Gastrocnemius medialis (tissue), 4 donors: ENCODE measurements at regions not wholly inside any gene's neighbourhood (a gene's known extent, or its start where the extent isn't known, plus 50 kb on each side); places are given as distances from the start of the nearest gene placed in this dataset.

Source experiments
- ATAC-seq, 2 donors: fragments of 150-250 bp; one replicate each; pipeline ENCODE4 v1.9.1; 2016
- DNase-seq, 2 donors: peaks; one replicate each; pipeline ENCODE4 v3.0.0-alpha.2; 2019
- H3K27ac ChIP-seq, 4 donors: fragments of 200-600 bp; sonication (generic); 1 replicate in 1 of 4; 2 replicates in 3 of 4; pipeline ENCODE4 v1.5.1; 2016 to 2018; ENCODE audit warnings: mild to moderate bottlenecking in 2 of 4, moderate library complexity in 1 of 4
- H3K27me3 ChIP-seq, 3 donors: fragments of 200-600 bp; sonication (generic) in 2 of 3; 1 replicate in 1 of 3; 2 replicates in 2 of 3; pipeline versions ENCODE4 v1.5.1 to v1.6.0; 2016 to 2019; ENCODE audit warnings: mild to moderate bottlenecking in 1 of 3, moderate library complexity in 1 of 3
- H3K36me3 ChIP-seq, 2 donors: fragments of 200-600 bp; sonication (generic) in 1 of 2; one replicate each; pipeline ENCODE4 v1.5.1; 2017 to 2018
- H3K4me1 ChIP-seq, 2 donors: fragments of 200-600 bp; sonication (generic) in 1 of 2; one replicate each; pipeline ENCODE4 v1.5.1; 2016 to 2017; ENCODE audit warnings: mild to moderate bottlenecking in 2 of 2
- H3K4me3 ChIP-seq, 4 donors: fragments of 200-600 bp; sonication (generic) in 3 of 4; 1 replicate in 1 of 4; 2 replicates in 3 of 4; pipeline ENCODE4 v1.5.1; 2016 to 2019; ENCODE audit warnings: mild to moderate bottlenecking in 2 of 4
- H3K9me3 ChIP-seq, 3 donors: fragments of 200-600 bp; sonication (generic) in 2 of 3; 1 replicate in 1 of 3; 2 replicates in 2 of 3; pipeline ENCODE4 v1.5.1; 2016 to 2019
- POLR2A ChIP-seq, 2 donors: fragments of 450-650 bp; IDR thresholded peaks; one replicate each; pipeline ENCODE4 v1.6.1; 2017; ENCODE audit warnings: antibody characterized with exemption in 2 of 2, mild to moderate bottlenecking in 2 of 2, moderate library complexity in 2 of 2
- in situ Hi-C, 4 donors: fragments of 200-750 bp; cut with MboI; loops; one replicate each; pipeline versions ENCODE4 v1.15.0 to v1.8.0; 2017; ENCODE audit warnings: low sequenced_read_pairs in 4 of 4
- intact Hi-C: fragments of 100-400 bp; cut with DNase I; formaldehyde crosslinking; loops from one replicate; pipeline ENCODE4 v1.15.1; 2023; ENCODE audit warnings: low total_unique reads
- TF ChIP-seq, protein P1 (sequence below), 5 experiments: fragments of 450-650 bp in 3 of 5; fragments of 200-600 bp in 2 of 5; sonication (generic) in 2 of 5; IDR thresholded peaks in 4 of 5; conservative IDR thresholded peaks in 1 of 5; 1 replicate in 4 of 5; 2 replicates in 1 of 5; pipeline ENCODE4 v1.5.1; 2016 to 2019; ENCODE audit warnings: antibody characterized with exemption in 5 of 5, mild to moderate bottlenecking in 3 of 5, moderate library complexity in 3 of 5

GRCh38 chr17:12389421-12389820 lies 276.3 kb upstream of the MYOCD start:
- Histone ChIP-seq H3K9me3 (no peaks in the 10 kb centered on the region), H3K27ac (no peak overlapping the region), H3K4me3 (no peak overlapping the region), H3K4me1 (no peaks in the 10 kb centered on the region), H3K36me3 (no peaks in the 10 kb centered on the region), H3K27me3 (no peaks in the 10 kb centered on the region)
- in situ Hi-C loops (no loop called here), intact Hi-C loops (no loop called here)
- no peak for ATAC-seq
- no peak for DNase-seq
- no peak for TF ChIP-seq POLR2A (IDR thresholded peaks at IDR 0.05)
- TF ChIP-seq, protein P1, sequence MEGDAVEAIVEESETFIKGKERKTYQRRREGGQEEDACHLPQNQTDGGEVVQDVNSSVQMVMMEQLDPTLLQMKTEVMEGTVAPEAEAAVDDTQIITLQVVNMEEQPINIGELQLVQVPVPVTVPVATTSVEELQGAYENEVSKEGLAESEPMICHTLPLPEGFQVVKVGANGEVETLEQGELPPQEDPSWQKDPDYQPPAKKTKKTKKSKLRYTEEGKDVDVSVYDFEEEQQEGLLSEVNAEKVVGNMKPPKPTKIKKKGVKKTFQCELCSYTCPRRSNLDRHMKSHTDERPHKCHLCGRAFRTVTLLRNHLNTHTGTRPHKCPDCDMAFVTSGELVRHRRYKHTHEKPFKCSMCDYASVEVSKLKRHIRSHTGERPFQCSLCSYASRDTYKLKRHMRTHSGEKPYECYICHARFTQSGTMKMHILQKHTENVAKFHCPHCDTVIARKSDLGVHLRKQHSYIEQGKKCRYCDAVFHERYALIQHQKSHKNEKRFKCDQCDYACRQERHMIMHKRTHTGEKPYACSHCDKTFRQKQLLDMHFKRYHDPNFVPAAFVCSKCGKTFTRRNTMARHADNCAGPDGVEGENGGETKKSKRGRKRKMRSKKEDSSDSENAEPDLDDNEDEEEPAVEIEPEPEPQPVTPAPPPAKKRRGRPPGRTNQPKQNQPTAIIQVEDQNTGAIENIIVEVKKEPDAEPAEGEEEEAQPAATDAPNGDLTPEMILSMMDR (IDR thresholded peaks at IDR 0.05 in 4 of 5, conservative IDR thresholded peaks at IDR 0.05 in 1 of 5): no peak

GRCh38 chr17:12390631-12391030 lies 275.1 kb upstream of the MYOCD start:
- DNase-seq: no peak
- Histone ChIP-seq H3K27me3 (no peaks in the 10 kb centered on the region), H3K4me3 (no peak overlapping the region), H3K9me3 (no peaks in the 10 kb centered on the region), H3K4me1 (no peaks in the 10 kb centered on the region), H3K36me3 (no peaks in the 10 kb centered on the region), H3K27ac (no peak overlapping the region)
- TF ChIP-seq, protein P1 (IDR thresholded peaks at IDR 0.05 in 4 of 5, conservative IDR thresholded peaks at IDR 0.05 in 1 of 5): no peak
- no peak for TF ChIP-seq POLR2A (IDR thresholded peaks at IDR 0.05)
- no peak for ATAC-seq
- intact Hi-C loops: no loop called here
- in situ Hi-C loops: no loop called here

DNA sequence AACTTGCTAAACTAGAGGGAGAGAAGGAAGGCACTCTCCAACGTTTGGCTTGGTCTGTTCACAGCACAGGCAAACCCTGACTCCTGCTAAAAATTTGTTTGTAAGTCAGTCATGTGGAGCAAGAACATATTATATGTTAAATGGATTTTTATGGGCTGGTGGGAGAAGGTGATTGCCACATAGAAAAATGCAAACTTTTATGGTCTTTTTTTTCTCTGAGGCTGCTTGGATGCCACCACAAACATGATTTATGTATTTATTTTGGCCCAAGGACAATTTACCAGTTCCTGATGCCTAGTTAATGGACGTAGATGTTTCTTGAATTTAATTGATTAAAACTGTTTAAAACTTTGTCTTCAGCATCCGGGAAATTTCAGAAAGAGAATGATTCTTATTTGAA lies 274.2 kb upstream of the MYOCD start:
- in situ Hi-C loops (no loop called here), intact Hi-C loops (no loop called here)
- no peaks in the 10 kb centered on the region for H3K4me1 ChIP-seq
- no peak overlapping the region for H3K4me3 ChIP-seq
- TF ChIP-seq POLR2A (IDR thresholded peaks at IDR 0.05): no peak
- TF ChIP-seq, protein P1 (IDR thresholded peaks at IDR 0.05 in 4 of 5, conservative IDR thresholded peaks at IDR 0.05 in 1 of 5): no peak
- H3K9me3 ChIP-seq: no peaks in the 10 kb centered on the region
- no peak overlapping the region for H3K27ac ChIP-seq
- DNase-seq (no peak), ATAC-seq (no peak)
- no peaks in the 10 kb centered on the region for H3K27me3 ChIP-seq
- H3K36me3 ChIP-seq: no peaks in the 10 kb centered on the region

DNA sequence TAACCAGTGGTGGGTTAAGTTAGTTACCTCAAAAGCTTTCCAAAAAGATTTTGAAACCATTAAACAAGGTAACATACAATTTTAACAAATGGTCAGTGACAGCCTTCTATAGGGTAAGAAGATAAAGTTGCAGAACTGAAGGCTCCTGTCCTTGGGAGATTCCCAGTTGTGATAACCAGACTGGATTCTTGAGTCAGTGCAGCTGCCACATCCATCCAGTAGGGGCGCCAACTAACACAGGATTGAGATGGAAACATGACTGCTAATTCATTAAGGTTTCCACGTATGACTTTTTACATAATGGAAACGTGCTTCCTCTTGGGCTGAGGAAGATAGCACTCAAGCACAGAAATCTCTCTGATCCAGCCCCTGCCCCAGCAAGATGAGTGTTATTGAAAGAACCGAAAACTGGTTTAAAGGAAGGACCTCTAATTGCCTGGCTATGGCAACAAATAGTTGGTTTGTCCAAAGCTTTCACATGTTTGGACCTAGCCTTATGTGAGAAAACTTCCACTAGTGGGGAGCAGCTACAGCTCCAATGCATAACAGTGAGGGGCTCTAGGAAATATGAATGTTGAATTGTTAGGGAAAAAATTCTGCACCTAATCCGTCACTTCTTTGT lies 269.8 kb upstream of the MYOCD start:
- intact Hi-C loops: no loop called here
- Histone ChIP-seq H3K36me3 (no peaks in the 10 kb centered on the region), H3K4me3 (no peak overlapping the region), H3K27ac (no peak overlapping the region), H3K9me3 (no peaks in the 10 kb centered on the region), H3K4me1 (no peaks in the 10 kb centered on the region), H3K27me3 (no peaks in the 10 kb centered on the region)
- no peak for ATAC-seq
- no peak for DNase-seq
- in situ Hi-C loops: no loop called here
- TF ChIP-seq, protein P1 (IDR thresholded peaks at IDR 0.05 in 4 of 5, conservative IDR thresholded peaks at IDR 0.05 in 1 of 5): no peak
- TF ChIP-seq POLR2A (IDR thresholded peaks at IDR 0.05): no peak
